ENCODE measurements at regions not wholly inside any gene's neighbourhood (a gene's known extent, or its start where the extent isn't known, plus 50 kb on each side); places are given as distances from the start of the nearest gene placed in this dataset.

- TF ChIP-seq, protein P1, sequence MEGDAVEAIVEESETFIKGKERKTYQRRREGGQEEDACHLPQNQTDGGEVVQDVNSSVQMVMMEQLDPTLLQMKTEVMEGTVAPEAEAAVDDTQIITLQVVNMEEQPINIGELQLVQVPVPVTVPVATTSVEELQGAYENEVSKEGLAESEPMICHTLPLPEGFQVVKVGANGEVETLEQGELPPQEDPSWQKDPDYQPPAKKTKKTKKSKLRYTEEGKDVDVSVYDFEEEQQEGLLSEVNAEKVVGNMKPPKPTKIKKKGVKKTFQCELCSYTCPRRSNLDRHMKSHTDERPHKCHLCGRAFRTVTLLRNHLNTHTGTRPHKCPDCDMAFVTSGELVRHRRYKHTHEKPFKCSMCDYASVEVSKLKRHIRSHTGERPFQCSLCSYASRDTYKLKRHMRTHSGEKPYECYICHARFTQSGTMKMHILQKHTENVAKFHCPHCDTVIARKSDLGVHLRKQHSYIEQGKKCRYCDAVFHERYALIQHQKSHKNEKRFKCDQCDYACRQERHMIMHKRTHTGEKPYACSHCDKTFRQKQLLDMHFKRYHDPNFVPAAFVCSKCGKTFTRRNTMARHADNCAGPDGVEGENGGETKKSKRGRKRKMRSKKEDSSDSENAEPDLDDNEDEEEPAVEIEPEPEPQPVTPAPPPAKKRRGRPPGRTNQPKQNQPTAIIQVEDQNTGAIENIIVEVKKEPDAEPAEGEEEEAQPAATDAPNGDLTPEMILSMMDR (IDR thresholded peaks at IDR 0.05) = no peak
- no peak for TF ChIP-seq POLR2AphosphoS5 (IDR thresholded peaks at IDR 0.05)
- no peak for TF ChIP-seq POLR2A (IDR thresholded peaks at IDR 0.05)
- TF ChIP-seq EP300 (IDR thresholded peaks at IDR 0.05) = no peak
These were observed 73.1 kb downstream of the SPRY1 start for GRCh38 chr4:123469696-123470095.

Data from upper lobe of left lung (tissue), 4 donors.